ENCODE measurements at regions not wholly inside any gene's neighbourhood (a gene's known extent, or its start where the extent isn't known, plus 50 kb on each side); places are given as distances from the start of the nearest gene placed in this dataset.

- TF ChIP-seq CHD7 (IDR thresholded peaks at IDR 0.05; ENCODE audit: insufficient replicate concordance, low read length) = peak; percentile 67
- TF ChIP-seq FOSL1 (IDR thresholded peaks at IDR 0.05; ENCODE audit: insufficient read depth, low read depth, low read length) = no peak
Measured at GRCh38 chr17:70791748-70792443, 622.6 kb downstream of the KCNJ2 start (continued).
